IMR-90 (cell line): ENCODE measurements at regions not wholly inside any gene's neighbourhood (a gene's known extent, or its start where the extent isn't known, plus 50 kb on each side); places are given as distances from the start of the nearest gene placed in this dataset.

Experiments
- BHLHE40 ChIP-seq: fragments of 150-350 bp; IDR thresholded peaks from 2 replicates; pipeline ENCODE4 v1.6.1; 2016; ENCODE audit warnings: mild to moderate bottlenecking, low read depth, low read length
- CTCF ChIP-seq: conservative IDR thresholded peaks from 2 replicates; pipeline ENCODE4 v1.5.1; 2012; ENCODE audit warnings: mild to moderate bottlenecking, low read depth, low read length, improper control_type of control experiment
- NFE2L2 ChIP-seq: fragments of 150-350 bp; IDR thresholded peaks from 2 replicates; pipeline ENCODE4 v1.6.1; 2016; ENCODE audit warnings: low read depth, mild to moderate bottlenecking, low read length
- POLR2A ChIP-seq: IDR thresholded peaks from 2 replicates; pipeline ENCODE4 v1.6.1; 2012; ENCODE audit warnings: mild to moderate bottlenecking, low read depth, low read length
- RAD21 ChIP-seq: IDR thresholded peaks from 2 replicates; pipeline ENCODE4 v1.6.1; 2012; ENCODE audit warnings: low read length, improper control_type of control experiment
- RFX5 ChIP-seq: IDR thresholded peaks from 2 replicates; pipeline ENCODE4 v1.8.0; 2012; ENCODE audit warnings: low read depth, mild to moderate bottlenecking, low read length, moderate library complexity
- SMC3 ChIP-seq: fragments of 150-350 bp; IDR thresholded peaks from 2 replicates; pipeline ENCODE4 v1.6.1; 2016; ENCODE audit warnings: low read depth, mild to moderate bottlenecking, antibody characterized with exemption, low read length, moderate library complexity

GRCh38 chr1:60982539-60982938 is 99.8 kb upstream of the NFIA start:
- TF ChIP-seq CTCF (no peak), POLR2A (no peak), BHLHE40 (no peak), RAD21 (no peak), RFX5 (no peak), SMC3 (no peak), NFE2L2 (no peak)
